ENCODE measurements at regions not wholly inside any gene's neighbourhood (a gene's known extent, or its start where the extent isn't known, plus 50 kb on each side); places are given as distances from the start of the nearest gene placed in this dataset.

DNA sequence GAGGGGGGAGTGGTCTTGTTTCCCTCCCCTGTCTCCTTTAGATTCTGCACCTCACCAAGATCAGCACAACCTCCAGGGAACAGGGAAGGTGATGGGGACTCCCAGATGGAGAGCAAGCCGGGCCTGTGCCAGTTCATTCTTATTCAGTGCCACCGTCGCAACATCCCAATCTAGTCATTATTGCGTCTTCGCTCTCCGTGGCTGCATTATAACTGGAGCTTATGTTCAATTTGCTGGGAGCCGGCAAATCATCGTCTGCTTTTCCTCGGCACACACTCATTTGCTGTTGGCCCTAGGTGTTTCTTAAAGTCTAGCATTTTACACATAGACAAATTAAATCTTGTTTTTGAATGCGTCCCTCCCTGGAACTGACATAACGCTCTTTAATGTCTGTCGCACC, 1269.7 kb downstream of the BRD1 start:
- TF ChIP-seq, protein P1, sequence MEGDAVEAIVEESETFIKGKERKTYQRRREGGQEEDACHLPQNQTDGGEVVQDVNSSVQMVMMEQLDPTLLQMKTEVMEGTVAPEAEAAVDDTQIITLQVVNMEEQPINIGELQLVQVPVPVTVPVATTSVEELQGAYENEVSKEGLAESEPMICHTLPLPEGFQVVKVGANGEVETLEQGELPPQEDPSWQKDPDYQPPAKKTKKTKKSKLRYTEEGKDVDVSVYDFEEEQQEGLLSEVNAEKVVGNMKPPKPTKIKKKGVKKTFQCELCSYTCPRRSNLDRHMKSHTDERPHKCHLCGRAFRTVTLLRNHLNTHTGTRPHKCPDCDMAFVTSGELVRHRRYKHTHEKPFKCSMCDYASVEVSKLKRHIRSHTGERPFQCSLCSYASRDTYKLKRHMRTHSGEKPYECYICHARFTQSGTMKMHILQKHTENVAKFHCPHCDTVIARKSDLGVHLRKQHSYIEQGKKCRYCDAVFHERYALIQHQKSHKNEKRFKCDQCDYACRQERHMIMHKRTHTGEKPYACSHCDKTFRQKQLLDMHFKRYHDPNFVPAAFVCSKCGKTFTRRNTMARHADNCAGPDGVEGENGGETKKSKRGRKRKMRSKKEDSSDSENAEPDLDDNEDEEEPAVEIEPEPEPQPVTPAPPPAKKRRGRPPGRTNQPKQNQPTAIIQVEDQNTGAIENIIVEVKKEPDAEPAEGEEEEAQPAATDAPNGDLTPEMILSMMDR (conservative IDR thresholded peaks at IDR 0.05; ENCODE audit: low read depth, low read length) = no peak
- TF ChIP-seq EZH2phosphoT487 (IDR thresholded peaks at IDR 0.05; ENCODE audit: borderline replicate concordance, low read length) = no peak
- TF ChIP-seq EZH2 (IDR thresholded peaks at IDR 0.05; ENCODE audit: low read length, unreplicated experiment) = no peak

All from PC-3 (cell line).